ENCODE measurements at regions not wholly inside any gene's neighbourhood (a gene's known extent, or its start where the extent isn't known, plus 50 kb on each side); places are given as distances from the start of the nearest gene placed in this dataset.
"Not testable (repeated sequence)": the region's sequence is repeated elsewhere in the genome, so short reads cannot be mapped to it uniquely, and the experiment has no call there.

DNA sequence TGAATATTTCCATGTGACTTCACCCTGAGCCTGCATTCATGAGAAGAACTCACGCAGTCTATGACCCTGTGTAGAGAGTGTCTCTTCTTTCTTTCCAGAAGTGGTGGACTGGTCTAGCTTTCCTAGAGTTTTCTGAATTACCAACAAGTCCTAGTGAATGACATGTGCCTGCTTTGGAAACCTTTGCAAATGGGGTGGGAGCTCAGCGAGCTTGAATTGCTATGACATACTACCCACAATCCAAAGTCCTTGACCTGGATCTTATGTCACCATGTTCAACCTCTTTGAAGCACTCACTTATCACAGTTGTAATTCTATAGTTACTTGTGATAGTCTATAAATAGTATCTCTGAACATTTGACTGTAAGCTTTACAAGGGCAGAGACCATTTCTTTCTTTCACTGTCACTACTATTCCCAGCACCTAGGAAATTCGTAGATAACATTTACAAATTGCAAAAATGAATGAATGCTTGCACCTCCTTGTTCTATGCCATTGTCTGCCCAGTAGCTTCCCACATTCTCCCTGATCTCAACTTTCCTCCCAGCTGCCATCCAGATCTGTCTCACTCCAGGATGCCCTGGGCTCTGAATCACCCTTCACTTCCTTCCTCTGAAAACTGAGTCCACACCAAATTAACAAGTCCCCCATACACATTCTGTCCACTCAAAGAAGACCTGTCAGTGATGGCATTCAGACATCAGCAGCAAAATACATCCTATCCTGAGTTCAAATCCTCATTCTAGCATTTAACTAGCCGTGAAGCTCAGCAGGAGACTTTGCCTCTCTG, 201.9 kb upstream of the SESN3 start:
- DNase-seq = no peak

DNA sequence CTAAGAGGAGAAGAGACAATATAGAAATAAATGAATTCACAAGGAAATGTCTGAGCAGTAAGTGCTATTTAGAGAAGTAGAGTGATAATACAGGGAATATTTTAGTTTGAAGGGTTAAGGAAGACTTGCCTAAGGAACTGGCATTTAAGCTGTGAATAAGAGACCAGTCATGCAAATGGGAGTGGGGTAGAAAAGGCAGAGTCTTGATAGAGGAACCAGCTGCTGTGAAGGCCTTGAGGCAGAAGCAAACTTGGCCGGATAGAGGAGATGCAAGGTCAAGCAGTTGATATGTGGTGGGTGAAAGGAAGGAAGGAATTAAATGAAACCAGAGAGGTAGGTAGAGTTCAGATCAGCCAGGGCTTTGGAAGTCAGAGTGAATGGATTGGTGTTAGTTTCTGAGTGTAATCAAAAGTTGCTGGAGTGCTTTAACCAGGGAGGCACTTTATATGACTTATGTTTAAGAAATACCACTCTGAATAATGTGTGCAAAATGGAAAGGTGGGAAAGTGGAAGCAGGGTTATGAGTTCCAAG, 198.4 kb upstream of the SESN3 start:
- DNase-seq = no peak

DNA sequence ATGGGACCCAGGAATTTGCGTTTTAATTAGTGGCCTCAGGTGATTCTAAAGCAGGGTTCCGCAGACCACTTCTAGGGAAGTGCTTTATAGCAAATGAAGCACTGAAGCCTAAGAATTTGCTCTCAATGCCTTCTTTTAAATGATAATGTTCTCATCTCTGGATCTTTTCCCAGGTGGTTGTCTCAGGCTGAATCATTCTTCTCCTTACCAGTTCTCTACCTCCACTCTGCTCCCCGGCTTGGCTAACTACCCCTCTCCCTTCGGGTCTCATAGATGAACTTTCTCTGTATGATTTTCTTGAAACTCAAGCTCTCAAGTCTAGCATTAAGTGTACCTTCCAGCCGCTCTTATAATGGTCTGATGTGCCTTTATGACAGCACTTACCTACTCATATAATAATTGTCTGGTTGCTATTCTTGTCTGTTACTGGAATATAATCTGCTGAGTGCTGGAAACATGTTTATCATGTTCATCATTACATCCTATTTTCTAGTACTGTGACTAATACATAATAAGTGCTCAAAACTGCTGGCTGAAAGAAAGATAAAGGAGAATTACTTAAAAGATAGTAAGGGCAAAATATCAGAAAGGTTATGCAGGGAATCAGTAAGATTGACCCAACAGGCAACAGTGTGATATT, 195.9 kb upstream of the SESN3 start:
- DNase-seq = no peak

DNA sequence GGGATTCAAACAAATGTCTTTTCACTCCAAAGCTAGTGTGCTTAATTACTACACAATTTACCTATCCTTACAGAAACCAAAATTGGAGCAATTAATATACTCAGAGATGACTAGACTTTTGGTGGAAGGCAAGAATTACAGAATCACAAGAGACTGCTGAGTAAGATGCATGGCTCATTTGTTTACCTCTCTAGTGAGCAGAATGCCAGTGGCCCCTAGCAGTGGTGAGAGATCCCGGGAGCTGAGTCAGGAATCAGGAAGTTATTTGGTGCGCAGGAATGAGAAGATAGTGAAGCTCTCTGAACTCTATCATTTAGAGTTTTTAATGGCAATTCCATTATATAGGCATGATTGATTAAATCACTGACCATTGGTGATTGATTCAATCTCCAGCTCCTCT, 188.9 kb upstream of the SESN3 start:
- no peak for DNase-seq

DNA sequence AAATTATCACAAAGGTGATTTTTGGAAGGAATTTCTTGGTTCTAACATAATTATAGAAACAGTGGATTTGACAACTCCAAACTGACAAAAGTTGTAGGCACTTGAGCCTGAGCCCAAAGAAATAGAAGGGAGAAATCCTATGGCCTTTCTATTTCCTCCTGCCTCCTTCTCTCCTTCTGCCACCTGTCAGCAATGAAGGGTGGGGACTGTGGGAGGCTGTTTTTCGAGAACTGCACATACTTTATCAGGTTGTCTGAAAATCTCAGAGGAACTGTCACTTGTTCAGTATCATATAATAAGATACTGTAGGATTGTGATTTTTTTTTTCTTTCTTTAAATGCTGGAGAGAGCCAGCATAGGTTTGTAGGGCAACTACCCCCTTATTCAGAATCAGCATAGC, 187.9 kb upstream of the SESN3 start:
- DNase-seq = no peak

DNA sequence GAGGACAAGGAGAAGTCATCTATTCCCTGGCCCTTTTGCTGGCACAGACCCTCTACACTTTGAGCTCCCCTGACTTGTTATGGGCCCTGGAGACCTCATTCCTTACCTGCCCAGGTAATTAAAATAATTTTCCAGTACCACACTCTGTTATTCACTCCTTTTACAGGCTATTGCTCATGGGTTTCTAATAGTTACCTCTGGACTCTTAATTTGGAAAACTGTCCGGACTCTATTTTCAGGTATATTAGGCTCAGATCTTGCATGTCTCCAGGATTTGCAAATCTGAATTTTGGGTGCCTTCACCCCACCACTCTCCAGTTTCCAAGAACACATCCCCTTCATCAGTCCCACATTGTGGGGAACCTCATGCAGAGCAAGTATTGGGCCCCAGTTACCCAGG, 186.8 kb upstream of the SESN3 start:
- DNase-seq = no peak

DNA sequence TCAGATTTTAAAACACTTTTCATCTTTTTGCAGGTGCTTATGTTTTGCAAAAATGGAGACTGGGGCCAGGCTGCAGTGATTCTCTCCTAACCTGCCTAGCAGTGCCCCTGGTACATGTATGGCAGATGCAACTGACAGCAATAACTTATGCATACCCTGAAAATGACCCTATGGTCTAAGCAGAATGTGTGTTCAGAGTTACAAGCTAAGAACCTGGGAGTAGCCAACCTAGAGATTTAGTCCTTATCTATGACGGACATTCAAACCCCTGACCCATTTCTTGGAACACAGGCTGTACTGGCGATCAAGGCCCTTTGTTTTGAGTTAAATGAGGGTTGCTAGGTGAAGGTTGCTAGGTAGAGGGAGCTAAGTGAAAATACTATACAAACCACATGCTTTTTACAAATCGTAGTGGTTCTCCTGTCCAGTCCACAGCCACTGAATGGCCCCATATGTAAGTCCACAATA, 184.9 kb upstream of the SESN3 start:
- no peak for DNase-seq

DNA sequence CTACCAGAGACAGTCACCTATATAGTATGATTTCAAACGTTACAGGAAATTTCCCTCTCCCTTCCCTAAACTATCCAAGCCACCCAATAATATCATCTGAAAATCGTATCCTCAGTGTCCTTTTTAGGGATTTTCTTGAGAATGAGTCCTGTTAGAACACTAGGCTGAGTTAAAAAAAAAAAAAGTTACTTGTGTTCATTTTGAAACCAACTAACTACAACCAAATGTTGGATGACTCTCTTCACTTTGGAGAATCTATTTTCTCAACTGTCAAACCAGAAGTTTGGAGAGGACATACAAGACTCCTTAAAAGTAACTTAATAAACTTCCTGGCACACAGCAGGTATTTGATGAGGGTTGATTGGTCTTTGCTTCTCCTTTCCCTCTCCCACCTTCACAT, 183.2 kb upstream of the SESN3 start:
- DNase-seq = no peak

DNA sequence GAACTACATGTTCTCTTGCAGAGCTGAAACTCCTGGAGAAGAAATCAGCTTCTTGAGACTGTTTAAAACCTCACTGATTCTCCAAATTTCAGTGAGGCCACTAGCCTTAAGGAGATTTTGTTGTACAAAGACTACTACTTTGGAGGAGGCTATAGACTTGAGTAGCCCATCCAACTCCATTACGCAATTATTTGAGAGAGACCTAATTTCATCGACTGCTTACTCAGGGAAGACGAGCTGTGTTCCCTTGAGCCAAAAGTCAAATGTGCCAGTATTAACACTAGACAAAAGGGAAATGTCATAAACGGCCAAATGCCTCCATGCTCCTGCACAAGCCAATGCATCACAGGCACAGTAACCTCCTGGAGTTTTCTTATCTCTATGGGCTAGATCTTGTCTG, 182.8 kb upstream of the SESN3 start:
- DNase-seq = no peak

DNA sequence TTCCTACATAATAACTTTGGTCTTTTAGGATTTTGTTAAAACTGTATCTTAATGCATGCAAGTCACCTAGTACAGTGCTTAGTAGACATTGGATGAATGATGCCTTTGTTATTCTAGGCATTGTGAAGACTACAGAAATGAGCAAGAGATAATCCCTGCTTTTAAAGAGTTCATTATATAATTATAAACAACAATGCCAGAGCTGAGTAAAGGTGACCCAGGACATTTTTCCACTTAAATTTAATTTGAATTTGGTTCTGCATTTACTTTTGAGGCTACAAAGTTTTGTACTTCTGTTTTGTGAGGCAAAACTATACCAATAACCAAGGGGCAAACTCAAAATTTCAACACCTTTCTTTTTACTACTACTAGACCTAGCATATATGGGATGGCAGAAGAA, 182.0 kb upstream of the SESN3 start:
- DNase-seq = no peak

DNA sequence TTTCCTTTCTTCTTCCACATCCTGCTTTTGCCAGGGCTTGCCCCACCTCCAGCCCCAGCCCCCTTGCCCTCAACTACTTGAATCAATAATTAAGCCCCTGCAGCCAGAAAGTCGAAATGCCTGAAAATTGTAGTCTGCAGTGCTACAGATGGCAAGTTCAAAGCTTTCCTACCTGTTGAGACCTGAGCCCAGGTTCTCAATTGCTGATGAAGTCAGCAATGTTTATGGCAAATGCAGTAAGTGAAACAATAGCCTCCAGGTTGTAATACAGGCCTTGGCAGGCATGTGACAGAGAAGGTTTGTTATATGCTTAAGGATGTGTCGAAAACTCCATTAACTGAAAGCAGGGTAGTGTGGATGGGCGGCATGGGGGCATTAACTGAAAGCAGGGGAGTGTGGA, 181.1 kb upstream of the SESN3 start:
- DNase-seq = no peak

DNA sequence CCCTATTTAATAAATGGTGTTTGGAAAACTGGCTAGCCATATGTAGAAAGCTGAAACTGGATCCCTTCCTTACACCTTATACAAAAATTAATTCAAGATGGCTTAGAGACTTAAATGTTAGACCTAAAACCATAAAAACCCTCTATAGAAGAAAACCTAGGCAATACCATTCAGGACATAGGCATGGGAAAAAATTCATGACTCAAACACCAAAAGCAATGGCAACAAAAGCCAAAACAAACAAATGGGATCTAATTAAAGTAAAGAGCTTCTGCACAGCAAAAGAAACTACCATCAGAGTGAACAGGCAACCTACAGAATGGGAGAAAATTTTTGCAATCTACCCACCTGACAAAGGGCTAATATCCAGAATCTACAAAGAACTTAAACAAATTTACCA, 179.7 kb upstream of the SESN3 start:
- not testable (repeated sequence) for DNase-seq

DNA sequence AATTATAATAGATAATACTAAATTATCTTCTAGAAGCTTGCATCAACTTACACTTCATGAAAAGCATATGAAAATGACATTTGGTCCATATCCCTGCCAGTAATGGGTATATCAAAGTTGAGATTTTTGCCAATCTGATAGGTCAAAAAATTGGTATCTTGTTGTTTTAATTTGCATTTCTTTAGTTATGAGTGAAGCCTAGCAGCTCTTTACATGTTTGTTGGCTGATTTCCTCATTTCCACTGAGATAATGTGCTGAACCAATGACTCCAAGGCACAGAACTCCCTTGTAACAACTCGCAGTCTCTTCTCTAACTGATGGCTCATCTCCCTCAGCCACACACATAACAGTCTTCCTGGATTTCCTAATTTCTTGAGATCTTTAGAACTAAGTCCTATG, 175.3 kb upstream of the SESN3 start:
- DNase-seq = no peak

DNA sequence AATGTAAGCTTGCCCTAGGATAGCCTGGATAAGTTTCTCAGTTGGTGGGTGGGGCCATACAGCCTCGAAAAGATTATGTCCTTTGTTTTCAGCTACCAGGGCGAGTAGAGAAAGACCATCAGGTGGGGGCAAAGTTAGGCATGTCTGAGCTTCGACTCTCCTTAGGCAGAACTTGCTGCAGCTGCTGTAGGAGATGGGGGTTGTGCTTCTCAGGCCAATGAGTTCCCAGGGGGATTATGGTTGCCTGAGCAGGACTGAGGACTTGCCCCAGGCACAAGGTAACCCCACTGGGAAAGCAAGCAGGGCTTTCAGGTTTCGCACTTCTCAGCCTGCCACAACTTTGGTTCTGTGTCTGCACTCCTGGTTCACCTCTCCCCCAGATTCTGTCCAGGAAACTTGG, 173.4 kb upstream of the SESN3 start:
- no peak for DNase-seq

DNA sequence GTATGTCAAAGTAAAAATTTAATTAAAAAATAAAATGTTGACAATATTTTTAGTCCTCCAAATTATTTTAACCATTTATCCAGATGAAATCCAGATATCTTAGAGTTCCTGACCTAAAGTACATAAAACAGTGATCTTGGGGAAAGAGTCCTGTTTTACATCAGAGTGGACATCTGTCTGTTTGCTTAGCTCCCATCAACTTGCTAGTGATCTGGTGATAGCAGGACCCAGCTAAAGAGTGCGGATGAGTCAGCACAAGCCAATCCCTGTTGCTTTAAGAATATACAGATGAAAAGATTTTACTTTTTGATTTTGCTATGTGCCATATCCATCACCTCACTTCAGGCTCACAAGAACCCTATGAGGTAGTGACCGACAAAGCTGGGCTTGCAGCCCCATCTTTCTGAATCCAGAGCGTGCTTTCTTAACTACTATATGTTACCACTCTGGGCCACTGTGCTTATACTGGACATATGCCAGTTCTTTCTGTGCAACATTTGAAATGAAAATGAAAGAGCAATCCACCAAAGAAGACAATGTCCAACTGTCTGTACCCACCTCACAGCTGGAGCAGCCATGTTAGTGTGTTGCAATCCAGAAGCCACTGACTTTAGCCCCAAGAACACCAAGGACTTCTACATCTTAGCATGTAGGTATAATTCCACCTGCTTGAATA, 167.6 kb upstream of the SESN3 start:
- DNase-seq = no peak

DNA sequence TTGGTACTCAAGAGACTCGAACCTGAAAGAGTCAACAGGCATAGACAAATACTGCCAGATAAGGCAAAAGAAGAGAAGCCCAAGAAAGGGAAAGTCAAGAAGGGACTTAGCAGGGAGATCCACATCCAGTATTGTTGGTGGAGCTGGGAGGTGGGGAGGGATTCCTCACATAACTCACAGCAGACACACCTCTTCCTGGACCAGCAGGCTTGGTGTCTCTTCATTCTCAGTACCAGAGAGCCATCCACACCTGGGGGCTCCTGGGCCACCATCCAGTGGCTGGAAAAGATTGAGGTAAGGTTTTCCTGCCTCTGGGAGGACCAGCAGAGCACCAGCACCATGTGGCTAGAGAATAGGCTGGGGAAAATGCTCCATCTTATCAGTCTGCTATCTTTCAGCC, 161.6 kb upstream of the SESN3 start:
- DNase-seq = no peak

DNA sequence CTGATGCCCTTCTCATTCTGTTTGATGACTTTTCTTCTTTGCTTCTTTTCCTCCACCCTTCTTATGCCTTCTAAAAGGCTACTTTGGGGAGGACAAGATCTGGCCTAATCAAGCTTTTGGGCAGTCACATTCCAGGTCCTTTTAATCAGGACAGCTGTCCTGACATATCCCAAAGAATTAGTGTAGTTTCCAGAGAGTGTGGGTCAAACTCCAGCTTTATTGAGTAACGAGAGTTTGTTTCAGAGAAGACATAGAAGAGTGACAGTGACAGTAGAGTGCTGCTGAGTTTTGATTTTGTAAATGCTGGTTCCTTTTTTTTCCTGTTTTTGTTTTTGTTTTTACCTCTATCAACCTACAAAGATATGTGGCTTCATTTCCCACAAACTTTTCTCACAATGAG, 158.4 kb upstream of the SESN3 start:
- no peak for DNase-seq

DNA sequence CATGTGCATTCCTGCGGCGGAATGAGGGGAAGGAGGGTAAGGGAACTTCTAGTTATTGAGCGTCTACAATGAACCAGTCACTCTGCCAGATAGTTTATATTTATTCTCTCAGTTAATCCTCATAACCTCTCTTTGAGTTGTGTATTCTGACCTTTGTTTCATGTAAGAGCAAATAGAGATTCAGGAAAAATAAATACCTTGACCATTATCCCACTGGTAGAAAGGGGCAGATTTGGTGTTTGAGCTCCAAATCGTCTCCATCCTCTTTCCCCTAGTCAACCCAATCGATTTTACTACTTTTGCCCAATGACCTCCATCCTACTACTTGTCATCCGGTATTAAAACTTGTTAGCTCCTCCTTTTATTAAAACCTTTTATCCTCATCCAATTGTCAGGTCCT, 157.1 kb upstream of the SESN3 start:
- no peak for DNase-seq

DNA sequence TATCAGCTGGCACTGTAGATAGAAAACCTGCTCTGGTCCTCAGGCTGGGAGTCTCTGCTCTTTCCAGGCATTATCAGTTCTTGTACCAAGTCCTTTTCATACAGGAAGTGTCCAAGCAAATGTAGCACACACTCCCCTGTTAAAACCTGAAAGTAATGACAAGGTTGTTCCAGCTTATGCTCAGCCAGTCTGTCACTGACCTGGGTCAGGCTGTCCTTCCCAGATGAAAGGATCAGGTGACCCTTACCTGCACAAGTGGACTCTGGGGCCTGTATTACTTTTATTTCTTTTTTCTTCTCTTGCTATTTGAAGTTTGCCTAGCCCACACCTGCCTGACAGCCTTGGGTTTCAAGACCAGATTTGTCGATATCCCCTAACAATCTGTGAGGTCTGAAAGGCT, 156.3 kb upstream of the SESN3 start:
- DNase-seq = no peak

DNA sequence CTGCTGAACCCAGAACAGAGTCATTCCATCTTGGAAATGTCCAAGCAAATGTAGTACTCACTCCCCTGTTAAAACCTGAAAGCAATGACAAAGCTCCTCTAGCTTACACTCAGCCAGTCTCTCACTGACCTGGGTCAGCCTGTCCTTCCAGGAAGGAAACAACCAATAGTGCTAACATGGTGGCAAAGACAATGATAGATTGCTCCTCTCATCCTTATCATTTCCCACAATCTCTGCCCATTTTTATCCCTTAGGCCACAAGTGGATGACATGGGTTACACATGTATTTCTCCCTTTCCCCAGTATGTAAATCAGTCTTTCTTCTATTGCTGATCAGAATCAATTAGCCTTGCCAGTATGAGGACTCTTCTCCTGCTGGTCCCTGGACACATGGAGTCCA, 154.6 kb upstream of the SESN3 start:
- no peak for DNase-seq

DNA sequence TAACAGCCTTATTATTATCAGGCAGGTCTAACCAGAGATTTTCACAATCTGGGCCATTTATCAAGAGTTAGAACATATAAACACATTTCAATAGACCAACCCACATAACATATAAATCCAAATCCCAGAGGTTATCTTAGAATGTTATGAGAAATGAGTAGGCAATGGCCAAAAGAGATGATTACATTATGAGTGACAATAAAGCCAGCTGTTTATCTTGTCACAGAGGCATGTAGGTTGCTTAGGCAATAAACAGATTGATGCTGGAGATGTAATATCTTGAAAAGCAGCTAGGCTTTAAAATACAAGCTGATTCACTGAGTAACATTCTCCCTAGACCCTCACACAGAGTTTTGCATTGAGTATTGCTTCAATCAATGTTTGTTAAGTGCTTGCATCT, 148.5 kb upstream of the SESN3 start:
- no peak for DNase-seq

DNA sequence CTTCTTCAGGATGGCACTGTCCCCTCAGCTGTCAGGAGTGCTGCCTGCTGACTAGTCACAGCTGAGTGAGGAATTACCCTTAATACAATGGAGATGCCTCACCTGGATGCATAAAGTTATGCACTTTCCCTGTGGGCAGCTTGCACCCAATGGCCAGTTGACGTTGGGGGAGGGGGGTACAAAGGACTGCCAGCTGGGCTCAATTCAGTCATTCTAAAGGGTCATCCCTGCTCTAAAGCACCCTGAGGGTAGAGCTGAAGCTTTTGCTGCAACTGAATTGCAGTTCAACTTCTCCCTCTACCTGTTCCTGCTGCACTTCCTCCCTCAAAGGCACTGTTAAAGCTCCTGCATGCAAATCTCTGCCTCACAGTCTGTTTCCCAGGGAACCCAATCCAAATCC, 147.8 kb upstream of the SESN3 start:
- no peak for DNase-seq

DNA sequence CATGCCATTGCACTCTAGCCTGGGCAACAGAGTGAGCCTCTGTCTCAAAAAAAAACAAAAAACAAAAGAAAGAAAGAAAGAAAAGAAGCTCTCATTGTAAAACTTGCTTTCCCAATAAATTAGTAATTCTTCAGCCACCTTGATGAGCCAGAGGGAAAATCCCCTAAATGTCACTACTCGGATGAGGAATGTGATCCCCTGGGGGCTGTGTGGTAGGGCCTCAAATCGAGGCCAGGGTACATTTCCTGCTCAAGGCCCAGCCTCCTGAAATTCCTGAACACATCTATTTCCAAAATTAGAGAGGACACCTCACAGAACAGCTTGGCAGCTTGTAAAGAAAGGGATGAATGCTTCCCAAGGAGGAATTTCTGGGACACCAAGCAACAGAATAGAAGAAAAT, 147.1 kb upstream of the SESN3 start:
- DNase-seq = no peak

DNA sequence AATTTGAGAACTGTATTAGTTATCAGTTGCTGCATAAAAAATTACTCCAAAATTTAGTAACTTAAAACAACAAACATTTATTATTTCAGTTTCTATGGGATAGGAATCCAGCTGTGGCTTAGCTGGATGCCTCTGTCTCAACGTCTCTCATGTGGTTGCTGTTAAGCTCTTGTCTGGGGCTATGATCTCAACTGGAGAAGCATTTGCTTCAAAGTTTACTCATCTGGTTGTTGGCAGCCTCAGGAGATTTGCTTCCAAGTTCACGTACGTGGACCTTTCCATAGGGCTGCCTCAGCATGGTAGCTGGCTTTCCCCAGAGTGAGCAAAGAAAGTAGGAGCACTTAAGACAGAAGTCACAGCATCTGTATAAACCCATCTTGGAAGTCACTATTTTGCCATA, 144.9 kb upstream of the SESN3 start:
- DNase-seq = no peak

All from GF-D8 (cell line).